ENCODE measurements at regions not wholly inside any gene's neighbourhood (a gene's known extent, or its start where the extent isn't known, plus 50 kb on each side); places are given as distances from the start of the nearest gene placed in this dataset.

GRCh38 chr2:183267148-183267827 is 143.0 kb downstream of the NUP35 start:
- no peak for TF ChIP-seq CTCF (IDR thresholded peaks at IDR 0.05; ENCODE audit: borderline replicate concordance, control extremely low read depth, extremely low read depth, insufficient read depth, missing control alignments)
- in situ Hi-C loops (cut with MboI; ENCODE audit: low sequenced_read_pairs, unreplicated experiment): no loop called here
- DNase-seq (ENCODE audit: low spot score): no peak

- TF ChIP-seq CTCF (IDR thresholded peaks at IDR 0.05; ENCODE audit: borderline replicate concordance, control extremely low read depth, extremely low read depth, insufficient read depth, missing control alignments): no peak
- no peak for DNase-seq (ENCODE audit: low spot score)
- in situ Hi-C loops (cut with MboI; ENCODE audit: low sequenced_read_pairs, unreplicated experiment): no loop called here
These were observed 145.7 kb downstream of the NUP35 start for GRCh38 chr2:183269956-183270355.

GRCh38 chr2:183283209-183283608 is 159.0 kb downstream of the NUP35 start:
- DNase-seq (ENCODE audit: low spot score): no peak
- TF ChIP-seq CTCF (IDR thresholded peaks at IDR 0.05; ENCODE audit: borderline replicate concordance, control extremely low read depth, extremely low read depth, insufficient read depth, missing control alignments): no peak

GRCh38 chr2:183284606-183285005 is 160.4 kb downstream of the NUP35 start:
- in situ Hi-C loops (cut with MboI; ENCODE audit: low sequenced_read_pairs, unreplicated experiment): no loop called here
- no peak for TF ChIP-seq CTCF (IDR thresholded peaks at IDR 0.05; ENCODE audit: borderline replicate concordance, control extremely low read depth, extremely low read depth, insufficient read depth, missing control alignments)
- no peak for DNase-seq (ENCODE audit: low spot score)

More at GRCh38 chr2:183283209-183283608, 159.0 kb downstream of the NUP35 start:
- in situ Hi-C loops (cut with MboI; ENCODE audit: low sequenced_read_pairs, unreplicated experiment): no loop called here

- no peak for DNase-seq (ENCODE audit: low spot score)
- no peak for TF ChIP-seq CTCF (IDR thresholded peaks at IDR 0.05; ENCODE audit: borderline replicate concordance, control extremely low read depth, extremely low read depth, insufficient read depth, missing control alignments)
- in situ Hi-C loops (cut with MboI; ENCODE audit: low sequenced_read_pairs, unreplicated experiment): no loop called here
These were observed 167.2 kb downstream of the NUP35 start for GRCh38 chr2:183291436-183291835.

- in situ Hi-C loops (cut with MboI; ENCODE audit: low sequenced_read_pairs, unreplicated experiment): no loop called here
- TF ChIP-seq CTCF (IDR thresholded peaks at IDR 0.05; ENCODE audit: borderline replicate concordance, control extremely low read depth, extremely low read depth, insufficient read depth, missing control alignments): no peak
- no peak for DNase-seq (ENCODE audit: low spot score)
These were observed 167.8 kb downstream of the NUP35 start for GRCh38 chr2:183292028-183292427.
